NCI-H2196 treated with DMSO at 0.1 percent for 48 hours (cell line): ENCODE measurements at regions not wholly inside any gene's neighbourhood (a gene's known extent, or its start where the extent isn't known, plus 50 kb on each side); places are given as distances from the start of the nearest gene placed in this dataset.
"Not testable (repeated sequence)": the region's sequence is repeated elsewhere in the genome, so short reads cannot be mapped to it uniquely, and the experiment has no call there.

ENCODE experiments used
- DNase-seq: peaks from one replicate; lab custom pipeline; 2025; ENCODE audit not compliant: unreplicated experiment; lab: John Stamatoyannopoulos, UW

DNA sequence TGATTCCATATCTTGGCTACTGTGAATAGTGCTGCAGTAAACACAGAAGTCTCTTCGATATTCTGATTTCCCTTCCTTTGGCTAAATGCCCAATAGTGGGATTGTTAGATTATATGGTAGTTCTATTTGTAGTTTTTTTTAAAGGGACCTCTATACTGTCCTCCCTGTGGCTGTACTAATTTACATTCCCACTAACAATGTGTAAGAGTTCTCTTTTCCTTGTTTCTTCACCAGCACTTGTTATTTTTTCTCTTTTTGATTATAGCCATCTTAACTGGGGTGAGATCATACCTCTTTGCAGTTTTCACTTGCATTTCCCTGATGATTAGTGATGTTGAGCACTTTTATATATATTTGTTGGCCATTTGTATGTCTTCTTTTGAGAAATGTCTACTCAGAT is 102.0 kb downstream of the CARTPT start:
- no peak for DNase-seq

DNA sequence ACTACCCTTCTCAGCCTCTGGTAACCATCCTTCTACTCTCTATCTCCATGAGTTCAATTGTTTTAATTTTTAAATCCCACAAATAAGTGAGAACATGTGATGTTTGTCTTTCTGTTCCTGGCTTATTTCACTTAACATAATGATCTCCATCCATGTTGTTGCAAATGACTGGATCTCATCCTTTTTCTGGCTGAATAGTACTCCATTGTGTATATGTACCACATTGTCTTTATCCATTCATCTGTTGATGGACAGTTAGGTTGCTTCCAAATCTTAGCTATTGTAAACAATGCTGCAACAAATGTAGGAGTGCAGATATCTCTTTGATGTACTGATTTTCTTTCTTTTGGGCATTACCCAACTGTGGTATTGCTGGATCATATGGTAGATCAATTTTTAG is 103.0 kb downstream of the CARTPT start:
- DNase-seq: not testable (repeated sequence)

DNA sequence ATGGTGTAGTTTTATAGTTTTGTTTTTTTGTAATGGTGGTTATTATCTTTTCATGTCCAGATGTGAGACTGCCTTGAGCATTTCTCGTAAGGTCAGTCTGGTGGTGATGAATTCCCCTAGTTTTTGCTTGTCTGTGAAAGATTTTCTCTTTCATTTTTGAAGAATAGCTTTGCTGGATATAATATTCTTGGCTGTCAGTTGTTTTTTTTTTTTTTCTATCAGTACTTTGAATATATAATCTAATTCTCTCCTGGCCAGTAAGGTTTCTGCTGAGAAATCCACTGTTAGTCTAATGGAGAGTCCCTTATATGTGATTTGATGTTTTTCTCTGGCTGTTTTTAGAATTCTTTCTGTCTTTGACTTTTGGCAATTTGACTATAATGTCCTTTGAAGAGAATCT is 106.9 kb downstream of the CARTPT start:
- no peak for DNase-seq

DNA sequence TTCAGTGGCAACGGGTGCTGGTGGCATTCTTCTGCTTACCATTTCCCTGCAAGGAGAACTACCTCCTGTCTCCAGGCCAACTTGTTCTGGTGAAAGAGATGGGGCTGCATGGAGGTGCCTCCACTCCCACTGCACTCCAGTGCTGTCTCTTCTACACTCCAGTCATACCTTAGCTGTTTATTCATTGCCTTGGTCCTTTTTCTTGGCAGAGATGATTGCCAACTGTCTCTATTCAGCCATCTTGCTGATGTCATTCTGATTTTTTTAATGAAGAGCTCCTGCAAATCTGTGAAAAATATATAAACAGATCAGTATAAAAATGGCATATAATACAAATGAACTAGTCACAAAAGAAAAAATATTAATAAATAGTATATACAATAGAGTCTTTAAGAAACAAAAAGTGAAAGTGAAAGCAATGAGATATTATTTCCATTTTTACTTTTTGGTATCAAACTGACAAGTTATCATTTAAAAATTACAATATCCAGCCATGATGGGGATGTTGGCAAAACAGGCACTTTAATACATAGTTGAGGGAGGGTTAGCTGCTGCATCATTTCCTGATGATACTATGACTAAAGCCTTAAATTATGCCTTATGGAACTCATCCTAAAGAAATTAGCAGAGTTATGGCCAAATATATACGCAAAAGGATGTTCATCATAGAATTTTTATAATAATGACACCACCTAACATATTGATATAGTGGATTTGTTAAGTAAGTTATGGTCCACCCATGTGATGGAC is 109.4 kb downstream of the CARTPT start:
- no peak for DNase-seq

DNA sequence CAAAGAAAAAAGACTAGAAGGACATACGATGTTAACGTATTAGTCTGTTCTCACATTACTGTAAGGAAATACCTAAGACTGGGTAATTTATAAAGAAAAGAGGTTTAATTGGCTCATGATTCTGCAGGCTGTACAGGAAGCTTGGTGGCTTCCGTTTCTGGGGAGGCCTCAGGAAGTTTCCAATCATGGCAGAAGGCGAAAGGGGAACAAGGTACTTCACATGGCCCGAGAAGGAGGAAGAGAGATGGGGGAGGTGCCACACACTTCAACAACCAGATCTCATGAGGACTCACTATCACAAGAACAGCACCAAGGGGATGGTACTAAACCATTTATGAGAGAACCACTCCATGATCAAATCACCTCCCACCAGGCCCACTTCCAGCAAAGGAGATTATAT is 110.1 kb downstream of the CARTPT start:
- DNase-seq: no peak

DNA sequence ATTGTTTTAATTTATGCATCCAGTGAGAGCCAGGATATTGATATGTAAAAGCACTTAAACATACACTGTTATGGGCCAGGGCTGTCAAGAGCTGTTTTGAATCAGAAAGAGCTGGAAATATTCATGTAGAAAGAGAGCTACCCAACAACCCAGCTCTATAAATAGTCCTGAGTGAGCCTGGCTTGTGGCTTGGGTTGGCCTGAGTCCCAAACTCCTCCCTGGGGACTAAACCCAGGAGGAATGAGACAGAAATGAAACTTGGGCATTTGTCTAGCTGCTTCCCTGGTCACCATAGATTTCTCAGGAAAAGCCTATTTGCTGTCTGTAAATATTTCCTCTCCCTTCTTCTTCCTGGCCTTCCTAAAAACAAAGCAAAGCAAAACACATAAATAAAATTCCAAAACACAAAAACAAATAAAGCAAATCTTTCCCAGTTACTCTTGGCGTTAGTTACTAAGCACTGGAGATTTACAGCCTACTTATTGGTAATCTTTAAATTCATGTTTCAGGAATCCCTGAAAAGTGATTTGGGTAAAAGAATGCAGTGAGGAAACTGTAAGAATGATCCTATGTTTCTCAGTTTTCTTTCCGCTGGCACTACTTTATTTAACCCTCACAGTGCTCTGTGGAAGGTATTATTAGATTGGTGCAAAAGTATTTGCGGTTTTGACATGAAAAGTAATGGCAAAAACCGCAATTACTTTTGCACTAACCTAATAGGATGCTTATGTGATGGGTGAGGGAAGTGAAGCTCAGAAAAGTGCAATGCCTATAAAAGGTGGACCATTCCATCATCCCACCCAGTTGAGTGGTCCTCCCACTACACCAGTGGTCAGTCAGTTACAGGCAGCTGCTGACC is 111.8 kb downstream of the CARTPT start:
- no peak for DNase-seq

DNA sequence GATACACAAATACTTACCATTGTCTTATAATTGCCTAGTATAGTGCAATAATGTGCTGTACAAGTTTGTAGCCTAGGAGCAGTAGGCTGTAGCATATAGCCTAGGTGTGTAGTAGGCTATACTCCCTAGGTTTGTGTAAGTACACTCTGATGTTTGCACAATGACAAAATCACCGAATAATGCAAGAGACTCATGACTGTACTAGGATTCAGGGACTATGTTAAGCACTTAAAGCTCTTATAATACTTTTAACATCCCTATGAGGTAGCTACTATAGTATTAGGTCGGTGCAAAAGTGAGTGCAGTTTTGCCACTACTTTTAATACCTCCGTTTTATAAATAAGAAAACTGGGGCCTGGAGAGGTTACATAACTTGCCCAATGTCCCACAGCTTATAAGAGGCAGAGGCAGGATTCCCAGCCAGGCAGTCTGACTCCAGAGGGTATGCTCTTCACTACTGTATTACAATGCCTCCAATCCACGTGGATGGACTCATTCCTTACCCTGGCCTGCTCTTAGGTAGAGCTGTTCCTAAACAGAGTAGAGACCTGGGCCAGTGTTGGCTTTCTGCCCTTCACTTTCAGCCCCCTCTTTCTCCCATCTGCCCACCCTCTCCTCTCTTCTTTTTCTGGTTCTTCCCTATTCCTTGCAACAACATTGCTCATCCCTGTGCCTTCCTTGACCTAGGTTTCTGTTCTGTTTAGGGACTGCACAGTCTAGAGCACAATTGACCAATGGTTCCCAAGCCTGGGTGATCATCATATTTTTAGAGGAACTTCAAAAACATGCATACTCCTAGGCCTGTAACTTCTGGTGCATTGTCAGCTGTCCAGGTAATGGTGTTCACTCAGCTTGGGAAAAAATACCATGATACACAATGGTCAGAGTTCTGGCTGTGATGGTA is 114.0 kb downstream of the CARTPT start:
- DNase-seq: no peak

DNA sequence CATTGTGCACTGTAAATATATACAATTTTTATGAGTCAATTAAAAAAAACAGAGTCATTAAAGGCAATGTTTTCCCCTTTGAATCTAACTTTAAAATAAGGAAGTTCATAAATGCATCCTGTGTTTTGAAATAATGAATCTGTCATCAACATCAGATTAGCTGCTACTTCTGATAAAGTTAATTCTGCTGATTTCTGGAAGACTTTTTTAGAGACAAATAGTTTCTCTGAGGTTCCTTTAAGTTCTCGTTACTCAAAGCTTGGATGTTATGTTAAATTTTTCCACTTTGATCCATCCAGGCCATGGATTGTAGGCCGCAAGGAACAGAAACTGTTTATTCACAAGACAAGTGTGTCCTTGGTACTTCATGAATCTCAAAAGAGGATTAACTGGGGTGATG is 115.5 kb downstream of the CARTPT start:
- no peak for DNase-seq

DNA sequence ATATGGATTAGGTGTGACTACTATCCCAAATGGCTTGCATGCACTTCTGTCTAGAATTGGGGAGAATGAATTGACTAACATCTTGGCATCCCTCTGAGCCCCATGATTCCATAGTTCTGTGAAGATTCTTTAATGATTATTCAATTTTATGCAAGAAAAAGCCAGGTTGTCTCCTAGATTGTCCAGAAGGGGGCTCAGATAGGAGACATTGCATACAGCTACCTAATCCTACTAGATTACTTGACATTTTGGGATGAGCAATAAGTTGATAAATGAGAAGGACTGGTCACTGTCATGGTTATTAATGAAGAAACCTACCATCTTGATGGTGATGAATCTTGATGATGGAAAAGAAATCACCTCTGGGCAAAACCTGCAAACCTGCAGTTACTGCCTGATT is 117.0 kb downstream of the CARTPT start:
- DNase-seq: no peak

DNA sequence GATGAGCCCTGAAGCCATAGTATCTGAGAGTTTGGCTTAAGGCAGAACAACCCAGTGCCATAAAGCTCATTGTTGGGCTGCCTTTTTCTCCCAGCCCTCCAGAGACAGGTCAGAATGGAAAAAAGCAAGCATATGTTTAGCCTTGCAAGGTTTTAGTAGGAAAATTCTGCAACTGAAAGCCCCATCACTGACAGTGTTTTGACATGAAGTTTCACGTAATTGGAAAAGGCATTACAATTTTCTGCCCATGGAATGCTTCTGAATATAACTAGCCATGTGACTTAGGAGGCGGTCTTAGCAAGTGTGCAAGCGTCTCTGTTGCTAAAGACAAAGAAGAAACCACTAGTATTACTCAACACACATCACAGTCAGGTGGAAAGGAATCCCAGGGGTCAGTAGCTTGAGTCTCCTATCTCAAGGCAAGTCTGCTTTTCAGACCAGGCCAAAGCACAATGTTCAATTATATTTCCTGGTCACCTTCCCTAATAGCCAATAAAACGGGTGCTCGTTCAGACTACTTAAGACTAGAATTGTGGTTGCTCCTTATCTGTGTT is 117.6 kb downstream of the CARTPT start:
- no peak for DNase-seq

DNA sequence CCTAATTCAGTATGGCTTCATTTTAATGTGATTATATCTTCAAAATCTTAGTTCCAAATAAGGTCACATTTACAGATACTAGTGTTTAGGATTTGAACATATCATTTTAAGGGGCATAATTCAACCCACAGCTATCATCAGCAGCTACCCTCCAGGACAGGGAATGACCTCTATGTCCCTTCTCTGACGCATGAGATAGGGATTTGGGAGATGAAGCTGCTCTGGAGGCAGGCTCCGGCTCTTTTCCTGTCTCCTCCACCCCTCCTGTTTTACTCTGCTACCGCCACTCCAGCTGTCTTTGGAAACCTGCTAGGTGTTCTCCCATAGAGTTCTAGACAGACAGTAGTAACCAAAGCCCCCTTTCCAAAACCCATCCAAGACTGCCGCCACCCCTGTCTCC is 119.2 kb downstream of the CARTPT start:
- DNase-seq: no peak

DNA sequence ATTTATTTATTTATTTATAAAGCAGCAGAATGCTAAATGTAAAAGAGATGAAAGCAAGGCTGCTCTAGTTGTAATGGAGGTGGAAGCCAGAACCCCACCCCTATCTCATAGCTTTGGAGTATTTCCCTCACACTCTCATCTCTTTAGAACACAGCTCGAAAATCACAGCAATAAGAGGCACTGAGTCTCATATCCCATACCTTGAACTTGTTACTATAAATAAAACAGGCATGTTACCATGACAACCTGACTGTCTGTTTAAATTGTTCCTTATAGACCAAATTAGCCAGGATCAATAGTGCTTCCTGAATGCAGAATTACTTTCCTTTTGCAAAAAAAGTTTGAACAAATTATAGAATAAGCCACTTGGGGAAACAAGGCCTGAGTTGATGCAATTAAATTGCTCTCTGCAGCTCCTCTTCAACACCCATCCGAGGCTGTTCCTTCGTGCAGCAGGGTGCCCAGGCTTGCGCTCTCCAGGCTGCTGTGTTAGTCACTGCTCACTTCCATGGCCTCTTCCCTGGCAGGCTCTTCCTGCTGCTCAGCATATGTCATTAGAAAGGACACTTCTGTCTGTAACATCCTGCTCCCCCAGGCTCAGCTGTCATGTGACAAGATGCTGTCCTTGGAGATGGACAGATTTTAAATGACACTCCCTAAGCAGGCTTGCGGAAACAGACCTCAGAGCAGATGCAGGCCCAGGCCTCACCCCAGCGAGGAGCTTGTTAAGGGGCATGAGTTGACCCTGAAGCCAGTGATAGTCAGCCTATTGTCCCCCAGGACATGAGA is 120.2 kb downstream of the CARTPT start:
- no peak for DNase-seq

DNA sequence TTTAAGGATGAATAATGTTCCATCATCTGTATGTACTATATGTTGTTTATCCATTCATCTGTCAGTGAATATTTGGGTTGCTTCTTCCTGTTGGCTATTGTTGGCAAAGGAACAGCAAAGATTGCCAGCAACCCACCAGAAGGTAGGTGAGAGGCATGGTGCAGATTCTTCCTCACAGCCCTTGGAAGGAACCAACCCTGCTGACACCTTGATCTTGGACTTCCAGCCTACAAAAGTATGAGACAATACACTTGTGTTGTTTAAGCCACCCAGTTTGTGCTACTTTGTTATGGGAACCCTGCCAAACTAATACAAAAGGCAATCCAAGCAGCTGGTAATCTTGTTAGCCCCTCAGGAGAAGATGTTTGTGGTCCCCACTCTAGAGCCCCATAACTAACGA is 122.0 kb downstream of the CARTPT start:
- no peak for DNase-seq

DNA sequence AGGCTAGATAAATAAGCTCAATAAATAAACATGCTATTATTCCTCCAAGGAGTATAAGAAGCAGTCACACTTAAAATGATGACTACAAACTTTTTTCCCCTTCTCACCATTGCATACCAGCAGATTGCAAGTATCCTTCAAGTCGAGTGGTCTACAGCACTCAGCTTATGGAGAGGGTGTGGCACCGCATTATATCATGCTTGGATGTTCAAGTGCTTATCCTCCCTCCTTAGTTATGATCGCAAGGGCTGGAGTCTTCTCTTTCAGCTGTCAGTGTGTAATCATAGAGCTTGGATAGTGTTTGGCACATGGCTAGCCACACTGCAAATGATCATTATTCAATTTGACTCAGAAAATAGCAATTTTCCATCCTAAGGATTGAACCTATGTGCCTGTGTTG is 124.0 kb downstream of the CARTPT start:
- DNase-seq: no peak

DNA sequence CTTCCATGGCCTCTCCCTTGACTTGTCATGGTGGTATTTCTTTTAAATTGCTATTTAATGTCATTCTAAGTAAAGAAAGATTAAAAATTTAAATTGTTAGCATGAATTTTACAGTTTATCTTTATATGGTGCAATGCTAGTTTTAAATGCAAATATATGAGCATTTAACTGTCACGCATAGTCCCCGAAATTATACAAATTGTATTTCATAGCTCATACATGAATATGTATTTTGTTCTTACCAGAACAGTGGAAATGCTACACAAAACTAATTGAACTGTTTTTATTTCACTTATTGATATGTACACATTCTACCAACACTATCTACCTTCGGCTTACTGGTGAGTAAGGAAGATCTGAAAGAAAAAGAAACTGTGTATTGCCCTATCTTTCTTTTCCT is 125.8 kb downstream of the CARTPT start:
- no peak for DNase-seq

DNA sequence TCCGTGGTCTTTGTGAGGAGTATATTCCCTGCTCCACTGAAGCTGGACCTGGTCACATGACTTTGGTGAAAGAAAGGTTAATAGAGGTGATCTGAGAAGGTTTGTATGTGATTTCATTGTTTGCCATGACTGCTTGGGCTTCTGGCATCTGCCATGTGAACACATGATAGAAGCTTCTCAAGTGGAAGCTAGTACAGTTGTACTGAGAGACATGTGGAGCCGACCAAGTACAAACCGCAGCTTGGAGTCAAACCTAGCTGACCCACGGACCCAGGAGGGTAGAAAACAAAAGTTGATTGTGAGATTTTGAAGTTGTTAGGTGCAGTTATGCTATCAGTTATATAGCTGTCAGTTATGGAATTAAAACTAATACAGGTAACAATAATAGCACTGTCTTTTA is 140.4 kb downstream of the CARTPT start:
- DNase-seq: no peak

DNA sequence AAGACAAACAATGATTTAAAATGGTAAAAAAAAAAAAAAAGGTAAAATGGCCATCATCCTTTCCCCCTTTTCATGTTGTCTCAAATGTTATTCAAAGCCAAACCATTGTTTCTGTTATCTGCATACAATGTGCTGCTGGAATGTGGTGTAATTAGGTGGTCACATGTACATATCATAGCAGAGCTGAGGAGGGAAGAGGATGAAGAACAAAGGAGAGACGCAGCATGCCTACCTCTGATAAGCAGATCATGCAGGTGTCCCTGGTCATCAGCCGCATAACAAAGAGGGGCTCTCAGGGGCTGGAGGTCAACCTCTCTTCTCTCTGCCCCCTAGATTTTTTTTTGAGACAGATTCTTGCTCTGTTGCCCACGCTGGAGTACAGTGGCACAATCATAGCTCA is 141.0 kb downstream of the CARTPT start:
- DNase-seq: no peak

DNA sequence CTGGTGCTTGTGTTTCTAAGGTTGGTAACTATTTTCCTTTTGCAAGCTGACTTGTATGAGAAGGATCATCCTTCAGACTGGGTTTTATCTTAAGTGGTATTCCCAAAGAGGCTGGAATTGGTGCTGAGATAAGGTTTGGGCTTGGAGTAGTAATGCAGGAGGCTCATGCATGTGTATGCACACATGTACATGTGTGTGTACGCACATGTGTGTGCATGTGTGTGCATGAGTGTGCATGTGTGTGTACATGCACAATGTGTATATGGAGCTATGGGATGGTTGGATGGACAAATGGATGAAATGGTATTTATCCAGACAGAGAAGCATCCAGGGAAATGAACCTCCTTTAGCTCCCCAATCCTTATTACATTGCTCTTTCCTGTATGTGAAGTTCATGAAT is 142.6 kb downstream of the CARTPT start:
- no peak for DNase-seq

DNA sequence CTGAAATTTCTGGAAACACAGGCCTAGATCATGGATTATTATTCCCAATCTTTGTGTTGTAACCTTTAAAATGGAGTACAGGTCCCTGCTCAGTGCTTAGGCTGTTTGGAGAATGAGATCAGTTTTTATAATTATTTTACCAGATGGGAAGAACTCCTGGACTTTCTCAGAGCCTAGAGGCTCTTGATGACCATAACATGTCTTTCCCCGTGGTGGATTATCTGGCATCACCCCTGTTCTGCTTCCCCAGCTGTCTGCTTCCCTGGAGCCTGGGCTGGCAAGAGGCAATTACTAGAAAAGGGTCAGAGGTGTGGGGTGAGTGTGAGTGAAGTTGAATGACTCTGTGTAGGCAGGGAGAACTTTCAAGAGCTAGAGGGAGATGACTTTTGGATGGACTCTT is 143.0 kb downstream of the CARTPT start:
- no peak for DNase-seq

DNA sequence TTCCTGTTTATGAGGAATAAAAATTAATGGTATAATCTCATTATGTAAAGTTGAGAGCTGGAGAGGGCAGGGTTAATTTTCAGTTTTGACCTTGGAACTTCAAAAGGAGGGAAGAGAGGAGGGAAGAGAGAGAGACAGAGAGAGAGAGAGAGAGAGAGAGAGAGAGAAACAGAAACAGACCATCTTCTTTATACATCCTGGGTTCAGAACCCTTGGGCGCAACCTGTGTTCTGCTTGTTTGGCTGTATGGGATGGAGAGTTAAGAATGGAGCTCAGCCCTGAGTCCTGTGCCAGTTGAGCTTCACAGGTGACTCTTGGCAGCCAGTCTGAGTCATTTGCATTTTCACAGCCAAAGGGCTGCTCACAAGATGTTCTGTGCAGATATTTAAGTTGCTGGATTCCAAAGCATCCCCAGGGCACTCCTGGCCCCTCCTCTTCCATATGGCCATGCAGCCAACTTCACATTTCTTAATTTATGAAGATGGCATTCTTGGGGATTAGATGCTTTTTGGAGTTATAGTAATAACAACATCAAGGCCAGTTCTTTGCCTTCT is 143.5 kb downstream of the CARTPT start:
- no peak for DNase-seq
